ENCODE measurements at regions not wholly inside any gene's neighbourhood (a gene's known extent, or its start where the extent isn't known, plus 50 kb on each side); places are given as distances from the start of the nearest gene placed in this dataset.

DNA sequence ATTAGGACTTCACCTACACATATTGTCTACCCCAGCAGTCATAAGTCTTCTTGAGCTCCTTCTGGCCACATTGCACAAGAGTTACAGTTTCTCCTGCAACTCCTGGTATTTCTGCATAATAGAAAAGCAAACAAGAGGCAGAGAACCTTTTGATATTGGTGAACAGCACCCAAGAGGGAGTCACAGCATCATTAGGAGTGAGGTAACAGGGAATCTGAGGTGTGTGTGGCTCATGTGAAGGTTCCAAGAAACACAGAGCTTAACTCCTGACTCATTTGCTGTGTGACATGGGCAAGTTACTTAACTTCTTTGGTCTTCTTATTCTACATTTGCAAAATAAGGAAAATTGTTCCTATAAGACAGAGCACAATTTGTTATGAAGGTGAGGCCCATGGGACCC is 374.6 kb downstream of the INSC start:
- no peak for DNase-seq

GRCh38 chr11:15490535-15490934 is 375.8 kb downstream of the INSC start:
- DNase-seq, result no peak

- no peak for DNase-seq
These were observed 378.3 kb downstream of the INSC start for GRCh38 chr11:15493066-15493465.

DNA sequence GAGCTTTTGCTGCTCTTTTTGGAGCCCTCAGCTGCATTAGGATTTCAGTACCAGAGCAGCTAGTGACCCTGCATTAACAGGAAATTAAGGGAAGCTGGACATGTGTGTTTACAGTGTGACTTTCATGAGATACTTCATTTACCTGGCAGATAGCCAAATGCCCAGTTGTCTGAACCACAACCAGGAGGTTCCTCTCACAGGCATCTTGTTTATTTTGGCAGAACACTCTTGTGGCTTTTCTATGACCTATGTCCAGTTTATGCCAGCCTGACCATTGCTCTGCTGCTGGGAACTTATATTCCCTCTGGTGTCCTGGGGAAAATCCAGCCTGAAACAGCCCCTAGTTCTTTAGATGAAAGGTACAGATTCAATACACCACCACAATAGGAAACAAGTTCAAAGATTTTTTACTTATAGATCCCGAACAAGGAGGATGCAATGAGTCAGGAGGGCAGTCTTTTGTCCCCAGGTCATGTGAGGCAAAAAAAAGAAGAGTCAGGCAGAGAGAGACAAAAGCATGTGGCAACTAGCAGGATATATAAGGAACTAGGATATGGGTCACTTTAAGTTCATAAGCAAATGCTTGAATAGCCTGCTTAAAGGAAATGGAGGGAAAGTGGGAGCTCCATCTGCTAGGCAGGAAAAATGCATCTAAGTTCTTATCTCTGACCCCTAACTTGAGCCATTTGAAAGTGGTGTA is 379.3 kb downstream of the INSC start:
- no peak for DNase-seq

DNA sequence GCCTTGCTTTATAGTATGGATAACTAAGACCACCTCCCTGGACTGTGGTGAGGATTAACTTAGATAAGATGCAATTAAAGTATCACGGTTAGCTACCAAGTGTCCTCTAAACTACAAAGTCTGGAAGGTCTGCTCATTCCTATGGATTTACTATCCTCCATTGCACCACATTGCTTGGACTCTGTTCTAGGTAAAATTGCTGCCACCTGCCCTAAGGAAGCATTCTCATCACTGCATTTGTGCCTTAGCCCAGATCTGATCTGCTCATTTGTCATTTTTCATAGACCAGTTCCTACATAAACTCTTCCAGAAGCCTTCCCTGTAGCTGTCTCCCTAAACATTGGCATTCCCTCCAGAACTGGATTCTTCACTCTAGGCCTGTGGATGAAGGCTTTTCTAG is 380.0 kb downstream of the INSC start:
- DNase-seq, result no peak

DNA sequence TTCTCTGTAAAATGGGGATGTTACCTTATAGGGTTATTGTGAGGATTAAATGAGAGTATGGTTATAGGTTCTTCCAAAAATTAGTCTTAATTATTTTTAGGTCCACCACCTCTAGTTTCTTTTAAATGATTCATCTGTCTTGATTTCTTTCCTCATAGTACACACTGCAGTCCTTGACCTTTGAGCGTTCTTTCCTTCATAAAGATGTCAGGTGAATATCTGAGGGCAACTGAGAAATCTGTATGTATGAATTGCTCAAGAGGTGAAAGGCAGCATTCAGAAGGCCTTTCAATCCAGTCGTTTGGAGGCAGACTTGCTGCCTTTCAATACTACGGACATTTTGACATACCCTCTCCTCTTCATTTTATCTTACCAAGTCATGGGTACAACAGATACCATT is 380.7 kb downstream of the INSC start:
- DNase-seq, result no peak

DNA sequence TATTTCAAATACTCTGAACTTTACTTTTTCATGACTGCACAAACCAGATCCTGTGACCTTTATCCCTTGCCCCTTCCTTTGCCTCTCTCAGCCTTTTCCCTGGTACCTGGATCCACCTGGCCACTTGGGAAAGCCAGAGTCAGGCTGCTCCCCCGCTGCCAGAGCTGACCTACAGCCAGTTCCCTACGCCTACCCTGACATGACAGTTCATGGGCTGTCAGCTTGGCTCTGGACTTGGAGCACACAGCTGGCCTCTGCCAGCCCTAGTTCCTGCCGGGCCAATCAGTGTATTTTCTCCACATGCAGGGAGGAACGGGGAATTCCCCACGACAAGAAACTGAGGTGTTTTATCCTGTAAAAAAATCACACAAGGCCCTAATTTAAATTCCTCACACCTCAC is 382.6 kb downstream of the INSC start:
- no peak for DNase-seq

DNA sequence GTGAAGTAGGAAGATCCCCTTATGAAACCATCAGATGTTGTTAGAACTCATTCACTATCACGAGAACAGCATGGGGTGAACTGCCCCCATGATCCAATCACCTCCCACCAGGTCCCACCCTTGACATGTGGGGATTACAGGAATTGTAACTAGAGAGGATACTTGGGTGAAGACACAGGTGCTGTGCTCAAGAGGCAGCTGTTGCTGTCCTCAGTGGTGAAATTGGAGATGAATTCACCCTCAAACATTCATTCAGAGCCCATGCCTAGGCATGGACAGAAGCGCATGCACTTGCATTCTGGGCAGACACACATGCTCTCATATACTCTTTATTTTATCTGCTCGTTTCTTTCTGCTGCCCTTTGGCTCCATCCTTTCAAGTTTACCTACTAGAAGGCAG is 385.0 kb downstream of the INSC start:
- no peak for DNase-seq

GRCh38 chr11:15500643-15501042 is 385.9 kb downstream of the INSC start:
- DNase-seq, result no peak

DNA sequence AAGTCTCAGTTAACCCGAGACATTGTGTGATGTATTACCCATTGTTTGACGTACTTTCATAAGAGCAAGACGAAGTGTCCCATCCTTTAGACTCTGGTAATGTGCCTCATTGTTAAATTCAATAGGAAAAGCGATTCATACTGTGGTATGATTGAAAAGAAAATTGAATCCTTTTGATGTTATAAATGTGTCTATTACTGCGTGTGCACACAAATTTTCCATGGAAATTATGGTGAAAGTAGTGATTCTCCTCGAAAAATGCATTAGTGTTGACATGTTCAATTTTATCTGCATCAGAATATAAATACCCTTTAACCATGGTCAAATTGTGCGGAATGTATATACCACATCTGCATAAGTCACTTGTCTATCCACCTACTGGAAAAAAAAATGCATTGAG is 386.8 kb downstream of the INSC start:
- no peak for DNase-seq

DNA sequence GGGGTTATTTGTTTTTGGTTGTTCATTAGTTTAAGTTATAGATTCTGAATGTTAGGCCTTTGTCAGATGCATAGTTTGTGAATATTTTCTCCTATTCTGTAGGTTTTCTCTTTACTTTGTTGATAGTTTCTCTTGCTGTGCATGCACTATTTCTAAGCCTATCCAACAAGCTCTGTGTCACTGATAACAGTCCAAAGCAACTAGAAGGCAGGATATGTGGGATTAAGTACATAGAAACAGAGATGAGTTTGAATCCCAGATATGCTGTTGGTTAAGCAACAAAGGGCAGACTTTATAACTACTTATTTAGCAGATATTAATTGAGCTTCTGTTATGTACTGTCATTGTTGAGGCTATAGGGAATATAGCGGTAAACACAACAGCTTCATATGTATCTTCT is 390.4 kb downstream of the INSC start:
- no peak for DNase-seq

DNA sequence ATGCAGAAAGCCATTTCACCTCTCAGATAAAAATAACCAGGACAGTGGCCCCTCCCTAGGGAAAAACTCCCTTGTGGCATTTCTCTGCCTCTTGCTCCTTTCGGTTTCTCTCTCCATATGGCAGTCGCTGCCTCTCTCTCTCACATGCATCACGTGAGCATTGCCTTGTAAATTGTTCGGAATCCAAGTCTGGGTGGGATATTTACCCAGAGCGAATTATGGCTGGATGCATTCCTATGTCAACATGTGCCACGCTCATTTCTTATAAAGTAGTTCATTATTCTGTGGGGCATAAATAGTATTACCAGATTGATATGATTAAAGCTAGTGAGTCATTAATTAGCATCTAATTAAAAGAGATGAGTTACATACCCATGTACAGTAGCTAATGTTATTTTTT is 392.9 kb downstream of the INSC start:
- DNase-seq, result no peak

DNA sequence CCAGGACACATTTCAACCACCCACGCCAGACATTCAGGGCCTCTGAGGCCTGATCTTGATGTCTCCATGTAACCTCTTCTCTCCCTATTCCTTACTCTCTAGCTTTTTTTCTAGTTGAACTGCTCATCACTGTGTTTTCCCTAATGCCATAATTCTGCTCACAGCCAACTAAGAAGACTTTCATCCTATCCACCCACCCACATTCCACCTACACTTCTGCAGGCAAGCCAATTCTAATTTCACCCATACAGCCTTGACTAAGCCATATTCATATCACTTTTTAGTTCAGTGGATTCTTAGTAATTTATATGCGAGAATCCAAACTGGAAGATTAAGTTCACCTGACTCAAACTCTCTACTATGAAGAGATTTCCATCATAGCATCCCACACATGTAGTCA is 394.4 kb downstream of the INSC start:
- no peak for DNase-seq

DNA sequence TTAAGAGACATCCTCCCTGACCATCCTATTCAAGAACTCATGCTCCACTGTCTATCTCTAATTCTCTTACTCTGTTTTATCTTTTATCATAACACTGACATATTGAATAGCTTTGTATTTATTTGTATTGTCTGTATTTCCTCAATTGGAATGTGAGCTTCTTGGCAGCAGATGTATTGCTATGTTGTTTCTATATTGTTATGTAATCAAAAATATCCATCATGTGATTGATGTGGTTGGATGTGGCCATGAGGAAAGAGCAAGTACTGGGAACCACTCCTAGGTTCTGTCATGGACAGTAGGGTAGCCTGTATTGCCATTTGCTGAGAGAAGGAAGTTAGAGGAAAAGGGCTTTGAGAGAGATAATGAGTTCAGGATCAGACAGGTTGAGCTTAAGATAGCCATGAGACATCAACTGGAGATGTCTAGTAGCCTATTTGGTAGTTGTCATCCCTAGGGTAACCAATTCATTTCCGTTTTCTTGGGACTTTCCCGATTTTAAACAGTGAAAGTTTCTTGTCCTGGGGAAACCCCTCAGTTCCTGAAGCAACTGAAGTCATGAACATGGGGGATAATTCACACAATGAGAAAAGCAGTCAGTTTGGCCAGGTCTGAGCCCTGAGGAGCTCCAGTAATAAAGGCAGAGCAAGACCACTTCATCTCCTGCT is 404.5 kb downstream of the INSC start:
- DNase-seq, result no peak

GRCh38 chr11:15519911-15520310 is 405.2 kb downstream of the INSC start:
- no peak for DNase-seq

DNA sequence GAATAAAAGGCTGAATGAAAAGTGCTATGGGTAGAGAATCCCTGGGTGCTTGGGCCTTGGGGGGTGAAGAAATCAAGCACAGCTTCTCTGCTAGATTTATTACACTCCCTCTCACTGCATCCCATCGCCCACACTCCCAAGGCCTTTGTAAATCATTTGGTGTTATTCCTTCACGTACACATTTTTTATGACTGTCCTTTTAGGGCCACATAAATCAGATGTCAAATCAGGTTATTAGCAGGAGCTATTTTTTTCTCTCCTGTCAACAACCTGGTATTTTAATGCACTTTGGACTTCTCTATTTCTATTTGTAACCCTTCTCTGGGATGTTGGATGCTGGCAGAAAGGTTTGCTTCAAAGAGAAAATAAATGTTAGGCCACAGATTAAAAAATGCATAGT is 408.8 kb downstream of the INSC start:
- DNase-seq, result no peak

GRCh38 chr11:15525582-15525981 is 410.9 kb downstream of the INSC start:
- no peak for DNase-seq

- DNase-seq, result no peak
These were observed 411.3 kb downstream of the INSC start for GRCh38 chr11:15526032-15526431.

- no peak for DNase-seq
These were observed 412.2 kb downstream of the INSC start for GRCh38 chr11:15526859-15527450.

GRCh38 chr11:15532432-15532831 is 417.7 kb downstream of the INSC start:
- no peak for DNase-seq

GRCh38 chr11:15534266-15534665 is 419.5 kb downstream of the INSC start:
- no peak for DNase-seq

DNA sequence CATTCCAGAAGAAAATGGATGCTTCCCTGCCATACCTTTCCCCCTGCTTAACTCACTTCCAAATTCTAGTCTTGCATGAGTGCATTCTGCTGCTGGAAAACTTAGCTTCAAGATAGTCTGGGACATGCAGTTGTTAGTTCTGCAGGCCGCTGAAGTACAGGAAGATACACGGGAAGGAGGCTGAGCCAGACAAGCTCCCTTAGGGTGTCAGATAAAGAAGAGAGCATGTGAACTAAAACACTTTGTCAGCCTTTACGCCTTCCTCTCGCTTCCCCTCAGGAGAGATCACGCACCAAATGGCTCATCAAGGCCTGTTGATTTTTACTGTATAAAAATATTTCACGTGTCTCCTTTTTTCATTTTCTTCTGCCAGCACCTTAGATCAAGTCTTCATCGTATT is 420.7 kb downstream of the INSC start:
- DNase-seq, result no peak

DNA sequence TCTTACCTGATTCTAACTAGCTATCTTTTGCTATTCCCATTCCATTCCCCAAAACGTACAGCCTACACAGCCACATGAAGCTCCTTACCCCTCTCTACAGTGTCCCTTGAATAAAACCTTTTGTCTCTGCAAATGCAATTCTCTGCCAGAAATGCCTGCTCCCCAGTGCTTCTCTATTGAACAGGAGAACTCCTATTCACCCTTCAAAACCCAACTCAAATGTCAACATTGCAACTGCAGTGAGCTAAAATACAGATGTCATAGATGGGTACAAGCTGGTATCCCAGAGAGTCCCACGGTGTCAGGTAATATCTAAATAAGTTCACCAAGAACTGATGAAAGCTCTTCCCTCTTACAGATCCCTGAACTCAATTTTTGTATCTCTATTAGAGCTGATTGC is 421.7 kb downstream of the INSC start:
- no peak for DNase-seq

- no peak for DNase-seq
These were observed 424.9 kb downstream of the INSC start for GRCh38 chr11:15539645-15540044.

DNA sequence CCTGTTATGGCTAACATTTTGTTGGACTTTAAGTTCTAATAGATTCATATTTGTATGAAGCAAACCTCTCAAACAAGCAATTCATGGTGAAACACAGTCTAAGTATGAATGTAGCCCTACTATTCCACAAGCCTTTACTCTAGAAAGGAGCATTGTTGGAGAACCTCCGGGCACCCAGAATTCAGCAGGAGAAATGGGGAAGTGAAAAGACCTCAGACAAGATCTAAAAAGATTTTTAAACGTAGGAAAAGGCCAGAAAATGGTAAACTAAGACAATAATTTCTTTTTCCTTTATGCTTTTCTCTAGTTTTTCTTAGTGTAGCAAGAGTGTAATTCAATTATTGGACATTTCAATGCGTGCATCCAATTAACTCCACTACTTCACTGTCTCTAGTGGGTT is 426.4 kb downstream of the INSC start:
- no peak for DNase-seq

All from suppressor macrophage treated with lipopolysaccharide for 1 hour (primary cell).